Thyroid gland (tissue), 4 donors: ENCODE measurements at regions not wholly inside any gene's neighbourhood (a gene's known extent, or its start where the extent isn't known, plus 50 kb on each side); places are given as distances from the start of the nearest gene placed in this dataset.

ENCODE experiments used
- DNase-seq, 2 donors: peaks; one replicate each; pipeline ENCODE4 v3.0.0-alpha.2; 2019
- H3K27ac ChIP-seq, 3 donors: fragments of 200-600 bp; sonication (generic); 1 replicate in 2 of 3; 2 replicates in 1 of 3; pipeline ENCODE4 v1.5.1; 2016 to 2019; ENCODE audit warnings: mild to moderate bottlenecking in 1 of 3, moderate library complexity in 1 of 3
- H3K27me3 ChIP-seq: fragments of 200-600 bp; sonication (generic); one replicate; pipeline ENCODE4 v1.5.1; 2019
- H3K36me3 ChIP-seq, 2 donors: fragments of 200-600 bp; sonication (generic); one replicate each; pipeline ENCODE4 v1.5.1; 2016 to 2019
- H3K4me1 ChIP-seq, 2 donors: fragments of 200-600 bp; sonication (generic); one replicate each; pipeline ENCODE4 v1.5.1; 2017 to 2019
- H3K4me3 ChIP-seq, 3 donors: fragments of 200-600 bp; sonication (generic); replicated peaks in 1 of 3; 1 replicate in 2 of 3; 2 replicates in 1 of 3; pipeline ENCODE4 v1.5.1; 2016; ENCODE audit warnings: mild to moderate bottlenecking in 1 of 3
- H3K9me3 ChIP-seq: fragments of 200-600 bp; sonication (generic); one replicate; pipeline ENCODE4 v1.5.1; 2017
- CTCF ChIP-seq, 6 experiments: fragments of 200-600 bp in 3 of 6; fragments of 450-650 bp in 3 of 6; sonication (generic) in 3 of 6; IDR thresholded peaks; one replicate each; pipeline ENCODE4 v1.5.1; 2016 to 2019; ENCODE audit warnings: antibody characterized with exemption in 6 of 6, mild to moderate bottlenecking in 2 of 6, inconsistent platforms in 1 of 6, moderate library complexity in 1 of 6
- POLR2A ChIP-seq, 2 donors: fragments of 450-650 bp; IDR thresholded peaks; one replicate each; pipeline ENCODE4 v1.6.1; 2017; ENCODE audit warnings: antibody characterized with exemption in 2 of 2, mild to moderate bottlenecking in 2 of 2, moderate library complexity in 1 of 2
- WGBS, 2 donors: methylation state at CpG; one replicate each; pipeline ENCODE4 v1.1.5; 2017; 5-methylcytosine and 5-hydroxymethylcytosine counted together
- intact Hi-C: fragments of 100-400 bp; cut with DNase I; formaldehyde crosslinking; loops from one replicate; pipeline ENCODE4 v1.15.1; 2023

DNA sequence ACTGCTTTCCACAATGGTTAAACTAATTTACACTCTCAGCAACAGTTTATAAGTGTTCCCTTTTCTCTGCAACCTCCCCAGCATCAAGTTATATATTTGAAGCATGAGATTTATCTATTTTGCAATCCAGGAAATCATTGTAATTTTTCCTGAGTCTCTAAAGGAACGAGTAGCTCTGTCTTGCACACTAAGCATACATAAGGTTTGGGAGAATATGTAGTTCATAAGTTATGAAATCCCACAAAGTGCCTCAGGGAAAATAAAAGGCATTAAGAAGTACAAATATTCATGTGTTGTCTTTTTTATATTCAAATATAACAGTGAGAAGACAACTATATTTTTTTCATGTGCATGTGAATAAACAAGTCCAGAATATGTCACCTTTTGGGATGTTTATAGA, 377.1 kb upstream of the RORB start:
- Histone ChIP-seq H3K4me3 (no peak overlapping the region), H3K36me3 (no peaks in the 10 kb centered on the region), H3K27ac (no peak overlapping the region), H3K9me3 (no peaks in the 10 kb centered on the region), H3K27me3 (no peaks in the 10 kb centered on the region), H3K4me1 (no peaks in the 10 kb centered on the region)
- WGBS, 2 donors: 47 to 61% methylated on average over 1 of the region's 1 CpG
- DNase-seq: no peak
- intact Hi-C loops: no loop called here
- TF ChIP-seq POLR2A (IDR thresholded peaks at IDR 0.05): no peak
- no peak for TF ChIP-seq CTCF (IDR thresholded peaks at IDR 0.05)

DNA sequence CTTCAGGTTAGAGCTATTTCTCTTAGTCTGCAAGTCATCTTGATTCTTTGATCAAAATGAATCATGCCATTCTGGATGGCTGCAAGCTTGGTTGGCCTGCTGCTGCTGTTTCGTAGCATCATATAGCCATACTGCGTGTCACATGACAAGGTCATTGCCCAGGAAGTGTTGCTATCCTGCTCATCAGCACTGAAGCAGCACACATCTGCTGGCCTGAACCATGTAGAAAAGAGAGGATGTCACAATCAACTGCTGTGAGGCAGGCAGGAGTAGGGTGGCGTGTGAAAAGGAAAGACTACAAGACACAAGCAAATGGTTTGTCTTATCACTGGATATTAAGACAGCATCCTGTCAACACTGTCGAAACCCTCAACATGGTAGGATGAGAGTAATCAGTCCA, 376.7 kb upstream of the RORB start:
- TF ChIP-seq CTCF (IDR thresholded peaks at IDR 0.05) (no peak), POLR2A (IDR thresholded peaks at IDR 0.05) (no peak)
- DNase-seq: no peak
- 90 to 94% methylated on average over 4 of the region's 4 CpGs for WGBS, 2 donors

DNA sequence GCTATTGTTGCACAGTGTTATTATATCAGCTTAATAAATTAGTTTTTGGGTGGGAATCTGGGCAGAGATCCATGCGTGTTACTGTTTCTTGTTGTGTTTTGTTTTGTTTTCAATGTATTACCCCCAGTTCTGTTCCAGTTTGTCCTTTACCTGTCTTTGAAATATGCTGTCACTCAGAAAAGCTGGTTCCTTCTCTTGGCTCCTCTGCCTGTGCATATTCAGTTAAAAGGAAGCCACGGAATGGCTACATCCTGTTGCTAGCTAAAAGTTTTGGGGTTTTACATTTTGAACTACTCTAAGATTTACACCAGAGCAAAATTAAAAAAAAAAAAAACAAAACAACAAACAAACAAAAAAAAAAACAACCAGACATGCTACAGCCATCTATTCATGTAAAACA, 374.9 kb upstream of the RORB start:
- H3K9me3 ChIP-seq: no peaks in the 10 kb centered on the region
- H3K4me1 ChIP-seq: no peaks in the 10 kb centered on the region
- intact Hi-C loops: no loop called here
- no peak overlapping the region for H3K4me3 ChIP-seq
- no peaks in the 10 kb centered on the region for H3K27me3 ChIP-seq
- no peak for DNase-seq
- TF ChIP-seq CTCF (IDR thresholded peaks at IDR 0.05) (no peak), POLR2A (IDR thresholded peaks at IDR 0.05) (no peak)
- no peaks in the 10 kb centered on the region for H3K36me3 ChIP-seq
- H3K27ac ChIP-seq: no peak overlapping the region
- WGBS, 2 donors: 86 to 91% methylated on average over 2 of the region's 2 CpGs

More for the DNA sequence above, 376.7 kb upstream of the RORB start:
- Histone ChIP-seq H3K4me1 (no peaks in the 10 kb centered on the region), H3K4me3 (no peak overlapping the region), H3K27ac (no peak overlapping the region), H3K27me3 (no peaks in the 10 kb centered on the region), H3K36me3 (no peaks in the 10 kb centered on the region), H3K9me3 (no peaks in the 10 kb centered on the region)
- intact Hi-C loops: no loop called here

DNA sequence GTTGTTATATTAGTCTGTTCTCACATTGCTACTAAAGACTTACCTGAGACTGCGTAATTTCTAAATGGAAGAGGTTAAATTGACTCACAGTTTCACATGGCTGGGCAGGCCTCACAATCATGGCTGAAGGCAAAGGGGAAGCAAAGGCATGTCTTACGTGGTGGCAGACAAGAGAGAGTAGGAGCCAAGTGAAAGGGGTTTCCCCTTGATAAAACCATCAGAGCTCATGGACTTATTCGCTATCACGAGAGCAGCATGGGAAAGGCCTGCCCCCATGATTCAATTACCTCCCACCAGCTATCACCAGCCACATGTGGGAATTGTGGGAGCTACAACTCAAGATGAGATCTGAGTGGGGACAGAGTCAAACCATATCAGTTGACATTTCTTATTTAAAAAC, 374.5 kb upstream of the RORB start:
- H3K9me3 ChIP-seq: no peaks in the 10 kb centered on the region
- intact Hi-C loops: no loop called here
- no peaks in the 10 kb centered on the region for H3K27me3 ChIP-seq
- 82 to 88% methylated on average over 4 of the region's 4 CpGs for WGBS, 2 donors
- no peak overlapping the region for H3K4me3 ChIP-seq
- no peak overlapping the region for H3K27ac ChIP-seq
- TF ChIP-seq CTCF (IDR thresholded peaks at IDR 0.05): no peak
- no peak for TF ChIP-seq POLR2A (IDR thresholded peaks at IDR 0.05)
- DNase-seq: no peak
- no peaks in the 10 kb centered on the region for H3K4me1 ChIP-seq
- H3K36me3 ChIP-seq: no peaks in the 10 kb centered on the region

DNA sequence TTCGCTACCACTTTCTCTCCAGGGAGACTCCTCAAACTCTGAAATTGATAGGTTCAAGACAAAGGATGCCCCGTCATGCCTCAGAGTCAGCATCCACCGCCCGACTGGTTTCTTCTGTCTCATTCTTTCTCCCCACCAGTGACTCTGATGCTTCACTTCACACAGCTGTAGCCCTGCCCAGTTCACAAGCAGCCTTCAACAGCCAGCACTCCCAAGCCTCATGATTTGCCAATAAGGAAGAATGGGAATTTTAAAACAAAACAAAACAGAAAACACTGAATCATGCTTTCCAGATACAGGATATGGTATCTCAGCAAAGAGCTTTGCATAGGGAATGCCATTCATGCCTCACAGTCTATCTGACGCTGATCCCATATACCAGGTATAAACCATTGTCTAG, 371.2 kb upstream of the RORB start:
- H3K9me3 ChIP-seq: no peaks in the 10 kb centered on the region
- intact Hi-C loops: no loop called here
- H3K4me3 ChIP-seq: no peak overlapping the region
- no peaks in the 10 kb centered on the region for H3K36me3 ChIP-seq
- no peak overlapping the region for H3K27ac ChIP-seq
- peak in 1 of 2 donors; percentile 4 for DNase-seq
- 40 to 43% methylated on average over 5 of the region's 5 CpGs for WGBS, 2 donors
- no peaks in the 10 kb centered on the region for H3K27me3 ChIP-seq
- H3K4me1 ChIP-seq: no peaks in the 10 kb centered on the region
- TF ChIP-seq POLR2A (IDR thresholded peaks at IDR 0.05) (no peak), CTCF (IDR thresholded peaks at IDR 0.05) (no peak)
